SH-SY5Y (cell line): ENCODE measurements at regions not wholly inside any gene's neighbourhood (a gene's known extent, or its start where the extent isn't known, plus 50 kb on each side); places are given as distances from the start of the nearest gene placed in this dataset.

Experiments
- GATA2 ChIP-seq: IDR thresholded peaks from 2 replicates; pipeline ENCODE4 v1.6.1; 2011; ENCODE audit warnings: mild to moderate bottlenecking, low read depth, low read length
- GATA3 ChIP-seq: IDR thresholded peaks from 2 replicates; pipeline ENCODE4 v1.6.1; 2011; ENCODE audit warnings: low read depth, mild to moderate bottlenecking, low read length, moderate library complexity

DNA sequence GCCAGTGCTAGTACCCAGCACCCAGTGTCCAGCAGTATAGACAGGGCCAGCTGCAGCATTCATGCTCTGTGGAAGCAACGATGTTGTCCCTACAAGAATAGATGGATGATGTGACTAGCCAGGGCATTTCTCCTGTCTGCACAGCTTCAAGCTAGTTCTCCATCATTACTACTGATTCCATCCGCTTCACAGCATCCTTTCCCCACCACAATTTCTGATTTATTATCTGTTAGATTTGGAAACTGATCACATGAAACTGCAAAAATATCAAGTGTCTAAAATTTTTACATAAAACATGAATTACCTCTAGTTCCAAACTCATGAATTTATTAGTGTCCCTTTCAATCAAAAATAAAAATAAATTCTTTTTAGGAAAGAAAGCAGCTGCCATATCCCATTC lies 138.9 kb upstream of the POU2AF2 start:
- TF ChIP-seq GATA2 (no peak), GATA3 (no peak)
